Parathyroid adenoma (tissue), 2 donors: ENCODE measurements at regions not wholly inside any gene's neighbourhood (a gene's known extent, or its start where the extent isn't known, plus 50 kb on each side); places are given as distances from the start of the nearest gene placed in this dataset.

Experiments used
- H2AFZ ChIP-seq: fragments of 300-600 bp; sonication (generic); one replicate; pipeline ENCODE4 v1.7.0; 2017; ENCODE audit warnings: antibody characterized with exemption, mild to moderate bottlenecking
- H3K27ac ChIP-seq: fragments of 300-600 bp; sonication (generic); one replicate; pipeline ENCODE4 v1.7.0; 2017
- H3K27me3 ChIP-seq: fragments of 300-600 bp; sonication (generic); one replicate; pipeline ENCODE4 v1.7.0; 2017; ENCODE audit warnings: low read length; ENCODE audit not compliant: control insufficient read depth, insufficient read depth
- H3K36me3 ChIP-seq: fragments of 300-600 bp; sonication (generic); one replicate; pipeline ENCODE4 v1.7.0; 2017; ENCODE audit warnings: low read length; ENCODE audit not compliant: control insufficient read depth, insufficient read depth
- H3K4me1 ChIP-seq: fragments of 300-600 bp; sonication (generic); one replicate; pipeline ENCODE4 v1.7.0; 2017; ENCODE audit warnings: control low read depth
- H3K4me2 ChIP-seq: fragments of 300-600 bp; sonication (generic); one replicate; pipeline ENCODE4 v1.7.0; 2017; ENCODE audit warnings: low read length
- H3K4me3 ChIP-seq: fragments of 300-600 bp; sonication (generic); one replicate; pipeline ENCODE4 v1.7.0; 2017; ENCODE audit warnings: low read depth, low read length
- H3K79me2 ChIP-seq: fragments of 300-600 bp; sonication (generic); one replicate; pipeline ENCODE4 v1.7.0; 2017; ENCODE audit warnings: control low read depth
- H3K9ac ChIP-seq: fragments of 300-600 bp; sonication (generic); one replicate; pipeline ENCODE4 v1.7.0; 2017; ENCODE audit warnings: mild to moderate bottlenecking
- H3K9me3 ChIP-seq: fragments of 300-600 bp; sonication (generic); one replicate; pipeline ENCODE4 v1.7.0; 2017; ENCODE audit warnings: low read length; ENCODE audit not compliant: control insufficient read depth
- TF ChIP-seq, protein P1 (sequence below): fragments of 300-600 bp; sonication (generic); IDR thresholded peaks from one replicate; pipeline ENCODE4 v1.7.0; 2017; ENCODE audit warnings: antibody characterized with exemption, mild to moderate bottlenecking
- donor health status: primary hyperparathyroidism.

DNA sequence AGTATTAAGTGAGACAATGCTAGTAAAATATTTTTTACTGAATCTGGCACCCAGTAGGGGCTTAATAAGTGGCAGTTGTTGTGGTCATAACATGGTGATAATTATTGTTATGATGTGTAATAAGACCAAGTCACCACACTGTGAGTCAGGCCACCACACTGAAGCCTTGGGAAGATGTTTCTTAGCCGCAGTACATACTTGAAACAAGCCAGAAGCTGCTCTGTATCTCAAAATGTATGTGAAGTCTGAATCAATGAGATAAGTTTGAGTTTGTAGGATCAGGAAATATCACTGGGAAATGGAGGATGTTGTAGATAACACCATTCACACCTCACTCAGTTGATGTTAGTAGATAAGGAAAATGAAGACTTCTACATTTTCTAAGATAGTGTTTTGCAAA lies 51.3 kb upstream of the PTPN3 start:
- H3K79me2 ChIP-seq: no peaks in the 10 kb centered on the region
- no peaks in the 10 kb centered on the region for H3K36me3 ChIP-seq
- no peaks in the 10 kb centered on the region for H3K4me1 ChIP-seq
- no peak overlapping the region for H3K4me3 ChIP-seq
- no peak overlapping the region for H2AFZ ChIP-seq
- TF ChIP-seq, protein P1, sequence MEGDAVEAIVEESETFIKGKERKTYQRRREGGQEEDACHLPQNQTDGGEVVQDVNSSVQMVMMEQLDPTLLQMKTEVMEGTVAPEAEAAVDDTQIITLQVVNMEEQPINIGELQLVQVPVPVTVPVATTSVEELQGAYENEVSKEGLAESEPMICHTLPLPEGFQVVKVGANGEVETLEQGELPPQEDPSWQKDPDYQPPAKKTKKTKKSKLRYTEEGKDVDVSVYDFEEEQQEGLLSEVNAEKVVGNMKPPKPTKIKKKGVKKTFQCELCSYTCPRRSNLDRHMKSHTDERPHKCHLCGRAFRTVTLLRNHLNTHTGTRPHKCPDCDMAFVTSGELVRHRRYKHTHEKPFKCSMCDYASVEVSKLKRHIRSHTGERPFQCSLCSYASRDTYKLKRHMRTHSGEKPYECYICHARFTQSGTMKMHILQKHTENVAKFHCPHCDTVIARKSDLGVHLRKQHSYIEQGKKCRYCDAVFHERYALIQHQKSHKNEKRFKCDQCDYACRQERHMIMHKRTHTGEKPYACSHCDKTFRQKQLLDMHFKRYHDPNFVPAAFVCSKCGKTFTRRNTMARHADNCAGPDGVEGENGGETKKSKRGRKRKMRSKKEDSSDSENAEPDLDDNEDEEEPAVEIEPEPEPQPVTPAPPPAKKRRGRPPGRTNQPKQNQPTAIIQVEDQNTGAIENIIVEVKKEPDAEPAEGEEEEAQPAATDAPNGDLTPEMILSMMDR: no peak
- H3K27ac ChIP-seq: no peak overlapping the region
- H3K27me3 ChIP-seq: no peaks in the 10 kb centered on the region
- no peaks in the 10 kb centered on the region for H3K9me3 ChIP-seq
- no peak overlapping the region for H3K9ac ChIP-seq
- H3K4me2 ChIP-seq: no peak overlapping the region

DNA sequence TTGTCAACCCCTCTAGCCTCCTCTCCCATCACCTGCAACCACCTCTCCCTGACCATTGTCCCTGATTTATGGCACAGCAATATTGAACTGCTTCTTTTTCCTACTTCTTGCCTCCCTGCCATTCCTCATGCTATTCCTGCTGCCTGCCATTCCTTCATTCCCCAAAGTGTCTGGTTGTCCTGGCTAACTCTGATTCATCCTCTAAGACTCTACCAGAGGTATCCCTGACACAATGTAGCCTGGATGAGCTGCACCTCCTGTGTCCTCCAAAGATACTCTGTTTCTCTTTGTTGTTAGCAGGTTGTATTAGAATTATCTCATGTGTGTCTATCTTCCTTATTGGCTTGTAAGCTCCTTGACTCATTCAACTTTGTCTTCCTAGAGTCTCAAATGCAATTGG lies 53.5 kb upstream of the PTPN3 start:
- Histone ChIP-seq H3K4me3 (no peak overlapping the region), H3K27ac (no peak overlapping the region), H3K79me2 (no peaks in the 10 kb centered on the region), H3K36me3 (no peaks in the 10 kb centered on the region), H3K9me3 (no peaks in the 10 kb centered on the region), H3K4me2 (no peak overlapping the region), H3K27me3 (no peaks in the 10 kb centered on the region), H3K9ac (no peak overlapping the region), H3K4me1 (no peaks in the 10 kb centered on the region), H2AFZ (no peak overlapping the region)
- TF ChIP-seq, protein P1: no peak

DNA sequence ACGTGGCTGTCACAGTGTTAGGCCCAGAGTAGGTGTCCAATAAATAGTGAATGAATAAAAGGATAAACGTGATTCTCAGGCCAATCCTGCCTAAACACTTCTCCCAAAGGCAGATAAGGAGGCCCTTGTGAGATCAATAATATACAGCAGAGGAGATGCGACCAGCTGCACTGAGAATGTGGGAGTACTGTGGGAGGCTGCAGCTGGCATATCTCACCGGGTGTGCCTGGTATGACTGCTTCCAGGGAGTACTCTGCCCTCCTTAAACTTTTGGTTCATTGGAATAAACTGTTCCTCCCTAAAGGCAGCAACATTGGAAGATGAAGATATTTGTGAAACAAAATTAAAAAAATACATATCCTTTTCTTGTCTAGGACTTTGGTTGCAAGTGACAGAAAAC lies 57.1 kb upstream of the PTPN3 start:
- Histone ChIP-seq H3K4me1 (no peaks in the 10 kb centered on the region), H3K4me3 (no peak overlapping the region), H2AFZ (no peak overlapping the region), H3K27ac (no peak overlapping the region), H3K36me3 (no peaks in the 10 kb centered on the region), H3K9me3 (no peaks in the 10 kb centered on the region), H3K4me2 (no peak overlapping the region), H3K79me2 (no peaks in the 10 kb centered on the region), H3K27me3 (no peaks in the 10 kb centered on the region), H3K9ac (no peak overlapping the region)
- TF ChIP-seq, protein P1: no peak

DNA sequence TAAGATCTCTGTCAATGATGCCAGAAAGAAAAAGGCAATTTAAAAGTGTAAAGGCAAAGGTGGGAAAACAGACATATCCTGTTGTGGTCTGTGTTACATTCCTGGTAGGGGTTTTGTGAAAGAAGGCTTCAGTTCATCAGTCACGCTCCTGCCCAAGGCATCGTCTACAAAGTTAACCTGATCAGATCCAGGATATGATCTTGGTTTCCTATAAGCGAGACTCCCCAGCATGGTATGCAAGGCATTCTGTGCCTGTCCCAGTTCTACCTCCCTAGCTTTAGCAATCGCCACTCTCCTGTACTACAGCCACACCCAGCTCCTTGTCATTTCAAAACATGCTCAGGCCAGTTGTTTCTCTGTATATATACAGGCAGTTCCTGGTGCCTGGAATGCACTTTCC lies 58.0 kb upstream of the PTPN3 start:
- Histone ChIP-seq H3K27me3 (no peaks in the 10 kb centered on the region), H3K4me1 (no peaks in the 10 kb centered on the region), H2AFZ (no peak overlapping the region), H3K79me2 (no peaks in the 10 kb centered on the region), H3K4me3 (no peak overlapping the region), H3K9ac (no peak overlapping the region), H3K36me3 (no peaks in the 10 kb centered on the region), H3K4me2 (no peak overlapping the region), H3K9me3 (no peaks in the 10 kb centered on the region), H3K27ac (no peak overlapping the region)
- TF ChIP-seq, protein P1: no peak

DNA sequence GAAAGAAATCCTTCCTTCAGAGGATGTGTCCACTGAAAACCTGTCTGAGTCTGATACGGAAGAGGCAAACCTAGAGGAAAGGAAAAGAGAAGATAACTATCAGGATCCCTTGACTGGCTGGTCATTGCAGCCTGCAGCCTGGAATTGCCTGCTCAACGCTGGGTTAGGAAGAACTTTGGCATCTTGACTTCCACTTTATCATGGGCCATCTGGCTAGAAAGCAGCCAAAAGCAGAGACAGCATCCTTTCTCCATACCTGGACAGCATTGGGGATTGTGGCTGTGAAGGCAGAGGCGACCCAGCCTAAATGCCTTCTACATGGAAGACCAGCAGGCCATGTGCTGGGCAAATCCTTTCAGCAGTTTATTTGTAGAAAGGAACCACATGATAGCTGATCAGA lies 58.7 kb upstream of the PTPN3 start:
- no peak overlapping the region for H3K4me2 ChIP-seq
- no peaks in the 10 kb centered on the region for H3K9me3 ChIP-seq
- H3K4me1 ChIP-seq: no peaks in the 10 kb centered on the region
- H3K27me3 ChIP-seq: no peaks in the 10 kb centered on the region
- H3K9ac ChIP-seq: no peak overlapping the region
- TF ChIP-seq, protein P1: no peak
- no peak overlapping the region for H3K27ac ChIP-seq
- no peak overlapping the region for H3K4me3 ChIP-seq
- no peaks in the 10 kb centered on the region for H3K36me3 ChIP-seq
- H2AFZ ChIP-seq: no peak overlapping the region
- no peaks in the 10 kb centered on the region for H3K79me2 ChIP-seq
